GM12874 (cell line): ENCODE measurements at regions not wholly inside any gene's neighbourhood (a gene's known extent, or its start where the extent isn't known, plus 50 kb on each side); places are given as distances from the start of the nearest gene placed in this dataset.

Experiments used
- CTCF ChIP-seq: IDR thresholded peaks from 2 replicates; pipeline ENCODE4 v1.5.1; 2011; ENCODE audit warnings: low read depth, mild to moderate bottlenecking, control low read depth, low read length, moderate library complexity; ENCODE audit not compliant: insufficient read depth

- TF ChIP-seq CTCF: no peak
Measured at GRCh38 chr4:163966612-163967011, 472.1 kb downstream of the TMA16 start.

- TF ChIP-seq CTCF: no peak
Measured at GRCh38 chr4:163967263-163967662, 472.8 kb downstream of the TMA16 start.

GRCh38 chr4:163967710-163968109, 473.2 kb downstream of the TMA16 start:
- TF ChIP-seq CTCF: no peak

GRCh38 chr4:163969291-163969690, 474.8 kb downstream of the TMA16 start:
- TF ChIP-seq CTCF: no peak

- no peak for TF ChIP-seq CTCF
Measured at GRCh38 chr4:163976588-163976987, 482.1 kb downstream of the TMA16 start.

- no peak for TF ChIP-seq CTCF
Measured at GRCh38 chr4:163988391-163988790, 493.9 kb downstream of the TMA16 start.

GRCh38 chr4:163988865-163989264, 494.4 kb downstream of the TMA16 start:
- TF ChIP-seq CTCF: no peak

- TF ChIP-seq CTCF: no peak
Measured at GRCh38 chr4:163991298-163991865, 496.9 kb downstream of the TMA16 start.
